T-helper 9 cell (primary cell): ENCODE measurements at regions not wholly inside any gene's neighbourhood (a gene's known extent, or its start where the extent isn't known, plus 50 kb on each side); places are given as distances from the start of the nearest gene placed in this dataset.

Source experiments
- DNase-seq: peaks from one replicate; pipeline ENCODE4 v3.0.0-alpha.2; 2020

DNA sequence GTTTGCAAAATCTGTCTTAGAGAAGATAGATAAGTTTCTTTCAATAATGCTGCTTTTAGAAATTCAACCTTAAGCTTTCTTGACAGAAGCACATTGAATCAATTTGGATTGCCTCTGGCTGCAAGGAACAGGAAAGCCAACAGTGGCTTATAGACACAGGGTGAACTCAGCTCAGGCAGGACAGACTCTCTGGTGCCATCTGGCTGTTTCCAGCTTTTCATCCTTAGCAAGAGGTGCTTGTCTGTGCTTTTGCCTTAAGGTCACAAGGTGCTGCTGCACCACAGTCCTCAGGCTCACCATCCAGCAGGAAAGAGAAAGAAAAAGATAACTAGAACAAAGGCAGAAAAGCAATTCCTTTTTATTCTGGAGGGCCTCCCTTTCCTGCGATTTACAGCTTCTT is 93.7 kb upstream of the ETS2 start:
- DNase-seq = no peak

DNA sequence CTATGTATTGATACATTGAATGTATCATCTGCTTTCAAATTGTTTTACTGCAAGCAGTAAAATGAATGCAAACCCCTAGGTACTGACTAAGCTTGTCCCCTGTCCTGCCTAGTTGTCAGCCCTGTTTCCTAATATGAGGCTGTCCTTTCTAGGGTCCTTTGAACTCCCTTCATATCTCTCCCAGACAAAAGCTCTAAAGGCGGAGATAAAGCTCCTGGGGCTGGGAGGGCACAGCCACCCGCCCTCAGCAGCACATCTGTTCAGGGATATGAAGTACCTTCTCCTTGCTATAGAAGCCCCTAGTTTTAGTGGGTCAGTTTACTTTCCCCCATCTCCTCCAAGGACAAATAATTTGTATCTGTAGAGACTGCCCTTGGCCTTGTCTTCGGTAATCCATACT is 93.1 kb upstream of the ETS2 start:
- DNase-seq = no peak

DNA sequence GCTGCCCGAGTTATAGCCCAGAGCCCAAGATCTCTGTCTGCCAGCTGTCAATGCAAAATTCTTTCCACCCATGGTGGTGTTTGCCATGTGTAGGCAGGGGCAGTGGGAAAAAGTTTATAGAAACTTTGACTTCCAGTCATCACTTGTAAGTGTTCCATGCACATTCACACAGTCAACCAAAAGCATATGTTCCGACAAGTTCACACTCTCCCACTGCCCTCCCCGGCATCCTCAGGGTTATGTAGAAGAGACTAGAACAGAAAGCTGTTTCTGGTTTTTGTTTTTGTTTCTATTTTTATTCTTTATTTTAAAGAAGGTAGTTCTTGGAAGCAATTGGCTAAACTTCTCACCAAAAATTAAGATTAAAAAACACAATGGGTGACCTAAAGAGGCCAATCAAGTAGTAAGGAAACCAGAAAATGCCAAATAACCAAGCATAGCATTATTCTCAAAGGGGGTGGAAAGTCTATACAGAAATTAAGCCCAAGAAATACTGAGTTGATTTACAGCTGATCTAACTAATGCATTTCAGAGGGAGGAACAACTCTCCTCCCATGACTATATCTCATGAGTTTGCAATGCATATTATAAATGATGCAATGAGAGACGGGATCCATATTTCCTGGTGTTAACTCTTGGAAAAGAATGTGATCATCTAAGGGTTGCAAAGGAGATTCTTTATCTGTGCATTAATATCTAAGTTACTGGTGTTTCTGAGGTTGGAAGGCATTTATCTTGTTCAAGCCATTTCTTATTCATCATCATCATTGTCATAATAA is 91.5 kb upstream of the ETS2 start:
- DNase-seq = no peak

DNA sequence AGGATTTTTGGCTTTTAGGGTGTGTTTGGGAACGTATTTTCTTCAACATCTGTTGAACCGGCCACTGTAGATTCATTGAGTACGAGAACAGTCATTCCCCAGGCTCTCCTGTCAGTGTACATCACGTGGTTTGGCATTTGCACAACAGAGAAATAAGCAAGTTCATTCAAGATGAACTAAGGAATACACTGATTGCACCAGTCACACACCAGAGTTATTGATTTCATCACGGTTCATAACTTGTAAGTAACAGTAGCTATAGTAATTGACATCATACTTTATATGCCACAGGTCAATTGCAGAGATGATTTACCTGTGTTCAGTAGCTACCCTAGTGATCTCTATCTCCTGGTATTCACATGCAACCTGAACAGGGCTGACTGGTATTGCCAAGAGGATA is 90.7 kb upstream of the ETS2 start:
- DNase-seq = no peak

DNA sequence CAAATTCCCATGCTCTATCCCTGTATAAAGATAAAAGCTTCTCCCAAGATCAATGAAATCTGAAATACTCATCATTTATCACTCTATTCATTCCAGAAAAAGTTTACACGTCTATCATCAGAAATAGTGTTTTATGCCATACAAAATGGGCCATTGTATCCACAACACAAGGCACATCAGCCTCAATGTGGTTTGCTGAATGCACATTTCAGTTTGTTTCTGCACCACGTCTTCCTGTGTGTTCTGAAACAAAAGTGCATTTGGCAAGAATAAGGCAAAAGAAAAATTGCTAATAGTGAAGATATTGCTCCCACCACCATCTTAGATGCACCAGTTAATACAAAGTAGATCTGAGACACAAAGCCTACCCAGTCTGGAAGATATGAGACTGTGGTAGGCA is 89.6 kb upstream of the ETS2 start:
- no peak for DNase-seq

DNA sequence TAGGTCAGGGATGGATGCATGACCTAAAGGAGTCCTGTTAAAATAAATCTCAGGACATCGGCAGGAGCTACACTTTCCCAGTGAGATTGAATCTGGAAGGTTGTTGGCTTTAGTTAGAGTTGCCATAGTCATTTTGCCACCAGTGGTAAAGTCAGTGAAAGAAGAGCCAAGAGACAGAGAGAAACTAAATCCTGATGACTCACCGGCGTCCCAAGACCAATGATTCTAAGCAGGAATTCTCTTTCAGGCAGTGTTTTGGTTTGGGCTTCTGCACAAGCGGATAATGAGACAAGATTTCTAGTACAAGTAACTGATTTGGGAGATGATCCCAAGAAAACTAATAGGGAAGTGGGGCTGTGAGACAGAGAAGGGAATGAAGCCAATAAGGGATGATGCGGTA is 88.8 kb upstream of the ETS2 start:
- DNase-seq = no peak

DNA sequence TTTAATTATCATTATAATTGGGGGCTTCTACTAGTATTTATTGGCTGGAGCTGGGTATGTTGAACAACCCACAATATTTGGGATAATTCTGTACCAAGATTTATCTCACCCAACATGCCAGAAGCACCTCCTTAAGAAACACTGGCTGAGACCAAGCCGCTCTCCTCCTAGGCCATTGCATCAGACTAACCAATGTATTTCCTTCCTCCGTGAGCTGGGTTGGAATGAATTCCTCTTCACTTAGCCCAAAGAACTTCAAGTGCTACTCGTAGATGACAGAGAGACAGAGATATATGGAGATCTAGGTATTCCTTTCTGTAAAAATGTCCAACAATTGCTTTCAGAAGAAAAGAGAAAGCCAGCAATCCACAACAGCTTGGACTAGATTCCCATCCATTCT is 87.2 kb upstream of the ETS2 start:
- DNase-seq = no peak

DNA sequence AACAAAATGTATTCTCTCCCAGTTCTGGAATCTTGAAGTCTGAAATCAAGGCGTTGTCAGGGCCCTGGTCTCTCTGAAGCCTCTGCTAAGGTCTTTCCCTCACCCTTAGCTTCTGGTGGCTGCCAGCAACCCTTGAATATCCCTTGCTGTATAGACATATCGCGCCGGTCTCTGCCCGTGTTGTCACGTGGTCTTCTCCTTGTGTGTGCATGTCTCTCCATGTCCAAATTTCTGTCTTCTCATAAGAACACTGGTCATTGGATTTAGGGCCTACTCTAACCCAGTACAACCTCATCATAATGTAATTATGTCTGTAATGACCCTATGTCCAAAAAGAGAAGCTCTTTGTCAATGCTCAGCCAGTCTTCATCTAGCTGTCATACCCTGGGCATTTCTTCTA is 85.7 kb upstream of the ETS2 start:
- DNase-seq = no peak

DNA sequence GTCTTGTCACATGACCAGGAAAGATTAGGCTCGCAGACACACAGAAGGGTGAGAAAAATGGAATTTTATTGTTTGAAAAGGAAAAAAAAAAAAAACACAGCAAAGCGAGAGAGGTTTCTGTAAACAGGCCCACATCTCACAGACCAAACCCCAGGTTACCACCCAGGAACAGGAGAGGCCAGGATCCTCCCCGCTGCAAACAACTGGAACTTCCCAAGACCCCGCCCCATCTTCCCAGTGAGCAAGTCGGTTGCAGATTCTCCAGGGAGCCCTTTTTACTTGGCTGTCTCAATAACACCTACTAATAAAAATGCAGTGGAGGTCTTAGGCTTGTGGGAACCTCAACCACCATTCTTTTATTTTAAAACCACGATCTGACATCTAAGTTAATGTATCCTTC is 84.7 kb upstream of the ETS2 start:
- DNase-seq = no peak

DNA sequence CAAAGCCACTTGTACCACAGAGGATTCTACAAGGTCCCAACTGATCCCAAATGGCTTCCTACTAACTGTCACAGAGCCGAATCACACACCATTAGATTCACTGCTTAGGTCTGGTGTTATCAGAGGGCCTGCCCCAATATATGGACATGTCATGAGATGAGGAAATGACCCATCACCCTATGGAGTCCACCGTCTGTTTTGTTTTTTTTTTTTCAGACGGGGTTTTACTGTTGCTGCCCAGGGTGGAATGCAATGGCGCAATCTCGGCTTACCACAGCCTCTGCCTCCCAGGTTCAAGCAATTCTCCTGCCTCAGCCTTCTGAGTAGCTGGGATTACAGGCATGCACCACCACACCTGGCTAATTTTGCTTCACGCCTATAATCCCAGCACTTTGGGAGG is 83.8 kb upstream of the ETS2 start:
- no peak for DNase-seq

DNA sequence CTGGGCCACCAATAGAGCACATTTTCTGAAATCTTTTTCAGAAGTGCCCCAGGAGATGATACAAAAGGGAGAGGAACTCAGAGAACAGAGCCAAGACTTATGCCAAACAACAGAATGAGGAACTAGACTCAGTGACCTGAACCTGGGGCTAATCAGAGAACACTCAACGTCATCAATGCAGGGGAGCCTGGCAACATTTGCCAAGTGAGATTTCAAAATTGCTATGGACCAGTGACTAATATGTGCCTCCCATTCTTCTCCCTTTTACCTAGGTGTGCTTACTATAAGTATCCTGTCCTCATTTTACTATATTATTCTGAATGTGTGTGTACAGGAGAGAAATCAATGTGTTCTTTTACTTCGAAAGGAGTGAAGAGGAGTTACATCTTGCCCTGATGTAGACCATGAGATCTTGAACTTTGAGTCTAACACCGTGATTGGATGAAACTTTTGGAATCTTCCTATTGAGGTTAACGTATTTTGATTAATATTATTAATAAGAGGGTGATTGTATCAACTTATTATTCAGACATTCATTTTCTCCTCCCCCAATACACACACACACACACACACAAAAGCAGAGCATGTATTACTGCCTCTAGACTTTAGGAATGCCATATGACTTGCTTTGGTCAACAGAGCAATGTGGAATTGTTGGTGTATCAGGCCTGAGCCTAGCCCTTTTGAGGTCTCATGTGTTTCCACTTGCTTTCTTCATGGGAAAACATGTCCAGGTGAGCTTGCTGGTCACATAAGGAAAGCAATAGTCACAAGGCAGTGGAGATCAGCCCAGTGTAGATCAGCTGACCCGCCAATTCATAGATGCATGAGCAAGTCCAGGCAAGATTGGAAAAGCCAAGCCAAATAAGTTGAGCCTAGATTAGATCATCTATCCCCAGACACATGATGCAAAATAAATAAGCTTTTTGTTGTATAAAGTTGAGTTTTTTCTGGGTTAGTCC is 80.3 kb upstream of the ETS2 start:
- no peak for DNase-seq

DNA sequence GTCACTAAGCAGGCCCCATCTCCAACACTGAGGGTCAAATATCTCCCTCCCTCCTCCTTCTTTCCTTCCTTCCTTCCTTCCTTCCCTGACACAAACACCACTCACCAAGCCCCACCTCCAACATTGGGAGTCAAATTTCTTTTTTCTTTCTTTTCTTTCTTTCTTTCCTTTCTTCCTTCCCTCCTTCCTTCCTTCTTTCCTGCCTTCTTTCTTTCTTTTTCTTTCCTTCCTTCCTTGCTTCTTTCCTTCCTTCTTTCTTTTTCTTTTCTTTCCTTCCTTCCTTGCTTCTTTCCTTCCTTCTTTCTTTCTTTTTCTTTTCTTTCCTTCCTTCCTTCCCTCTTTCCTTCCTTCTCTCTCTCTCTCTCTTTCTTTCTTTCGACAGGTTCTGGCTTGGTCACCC is 79.2 kb upstream of the ETS2 start:
- DNase-seq = no peak

DNA sequence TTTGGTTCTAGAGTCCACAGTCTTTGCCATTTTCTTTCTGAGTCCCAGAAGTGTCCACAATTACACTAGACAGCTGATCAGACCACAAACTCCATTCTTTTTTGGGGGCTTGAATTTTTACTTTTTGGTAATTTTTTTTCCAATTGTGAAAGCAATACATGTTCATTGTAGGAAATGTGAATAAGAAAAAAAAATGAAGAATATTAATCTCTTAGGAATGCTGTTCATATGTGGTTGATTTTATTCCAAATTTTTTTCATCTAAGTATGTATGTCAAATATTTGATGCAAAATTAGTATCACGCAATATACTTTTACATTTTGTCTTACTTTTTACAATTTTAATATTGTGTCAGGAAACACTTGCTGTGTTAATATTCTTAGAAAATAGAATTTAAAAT is 76.4 kb upstream of the ETS2 start:
- DNase-seq = no peak

DNA sequence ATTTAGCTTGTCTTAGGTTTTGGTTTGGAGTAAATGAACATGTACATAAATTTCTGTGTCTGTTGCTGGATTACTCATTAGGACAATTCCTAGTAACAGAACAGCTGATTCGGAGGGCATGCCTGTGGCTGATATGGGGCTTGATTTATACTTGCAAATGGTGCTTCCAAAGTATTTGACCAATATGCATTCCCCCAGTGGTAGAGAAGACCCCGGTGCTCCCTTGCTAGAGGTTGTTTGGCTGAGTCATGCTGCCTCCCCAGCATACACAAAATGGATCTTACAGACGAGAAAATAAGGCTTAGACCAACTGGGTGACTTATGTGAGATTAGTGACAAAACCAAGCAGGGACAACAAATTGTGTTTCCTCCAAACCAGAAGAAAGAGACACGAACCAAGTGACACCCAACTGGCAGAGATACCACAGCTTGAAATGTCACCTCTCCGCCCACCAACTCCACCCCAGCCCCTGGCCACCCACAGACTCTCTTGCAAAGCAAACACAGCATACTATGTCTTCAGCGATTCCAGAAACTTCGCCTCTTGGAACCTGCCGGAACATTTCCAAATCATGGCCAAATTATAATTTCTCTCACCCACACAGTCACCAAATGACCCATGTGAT is 75.9 kb upstream of the ETS2 start:
- no peak for DNase-seq

DNA sequence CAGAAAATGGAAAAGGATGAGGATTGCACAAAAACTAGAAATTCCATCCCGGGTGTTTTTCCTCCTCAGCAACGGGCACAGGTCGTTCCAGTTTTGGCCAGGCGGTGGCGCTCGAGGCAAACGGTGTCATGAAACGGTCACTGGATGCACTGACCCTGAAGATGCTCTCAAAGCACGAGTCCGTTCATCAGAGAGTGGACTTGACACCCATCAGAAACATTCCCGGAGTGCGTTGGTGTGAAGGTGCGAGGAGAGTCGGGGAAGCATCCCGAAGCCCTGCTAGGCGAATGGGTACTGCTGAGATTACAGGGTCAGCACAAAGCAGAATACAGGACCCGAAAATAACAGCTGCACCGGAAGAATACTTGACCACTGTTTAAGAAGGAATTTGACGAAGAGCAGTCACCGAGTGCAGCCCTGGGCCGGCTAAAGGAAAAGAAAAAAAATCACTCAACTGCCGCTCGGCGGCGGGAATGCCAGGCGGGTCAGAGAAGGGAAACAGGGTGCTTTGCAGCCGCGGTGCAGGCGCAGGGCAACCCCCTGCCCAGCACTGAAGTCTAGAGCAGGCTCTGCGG is 71.7 kb upstream of the ETS2 start:
- peak; percentile 77 for DNase-seq

DNA sequence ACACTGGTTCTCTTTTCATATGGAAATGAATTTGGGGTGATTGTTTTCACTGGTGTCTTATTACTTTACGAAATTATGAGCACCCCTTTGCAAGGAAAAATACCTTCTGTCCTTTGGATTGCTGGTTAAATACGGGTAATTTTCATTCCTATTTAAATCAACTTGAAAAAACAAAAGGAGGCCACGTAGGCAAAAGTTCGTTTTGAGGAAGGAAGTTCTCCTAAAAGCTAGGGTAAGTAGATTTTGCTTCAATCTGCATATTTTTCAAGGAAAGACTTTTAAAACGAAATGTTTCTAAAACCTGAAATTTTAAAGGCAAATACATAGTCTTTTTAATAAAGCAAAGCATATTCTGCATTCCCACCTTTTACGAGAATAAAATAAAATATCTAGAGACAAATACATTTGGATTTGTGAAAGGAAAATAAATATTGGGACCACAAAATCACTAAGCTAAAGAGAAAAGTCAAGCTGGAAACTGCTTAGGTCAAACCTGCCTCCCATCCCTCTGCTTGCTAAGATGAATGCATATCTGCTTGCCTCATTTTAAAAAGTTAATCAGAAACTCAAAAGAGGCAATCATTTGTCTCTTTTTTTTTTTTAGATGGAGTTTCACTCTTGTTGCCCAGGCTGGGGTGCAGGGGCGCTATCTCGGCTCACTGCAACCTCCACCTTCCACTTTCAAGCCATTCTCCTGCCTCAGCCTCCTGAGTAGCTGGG is 70.9 kb upstream of the ETS2 start:
- DNase-seq = no peak

DNA sequence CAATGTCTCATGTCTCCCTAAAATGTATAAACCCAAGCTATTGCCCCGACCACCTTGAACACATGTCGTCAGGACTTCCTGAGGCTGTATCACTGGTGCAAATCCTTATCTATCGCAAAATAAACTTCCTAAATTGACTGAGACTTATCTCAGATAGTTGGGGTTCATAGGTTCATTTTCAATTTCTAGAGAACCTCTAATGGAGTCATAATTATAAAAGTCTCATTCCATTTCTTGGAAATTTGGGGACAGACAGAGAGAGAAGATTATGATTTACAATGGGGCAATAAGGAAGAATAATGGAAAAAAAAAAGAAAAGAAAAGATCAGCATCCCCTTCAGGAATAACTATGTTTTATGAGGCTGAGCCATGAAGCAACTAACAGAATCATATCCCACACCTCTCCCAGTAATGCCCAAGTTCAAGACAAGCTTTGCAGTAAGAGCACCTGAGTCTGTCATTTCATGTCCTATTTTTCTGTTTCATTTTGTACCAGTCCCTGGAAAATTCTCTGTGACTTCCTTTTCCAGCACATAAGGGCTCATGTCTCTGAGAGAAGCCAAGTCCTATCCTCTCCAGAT is 70.0 kb upstream of the ETS2 start:
- no peak for DNase-seq

DNA sequence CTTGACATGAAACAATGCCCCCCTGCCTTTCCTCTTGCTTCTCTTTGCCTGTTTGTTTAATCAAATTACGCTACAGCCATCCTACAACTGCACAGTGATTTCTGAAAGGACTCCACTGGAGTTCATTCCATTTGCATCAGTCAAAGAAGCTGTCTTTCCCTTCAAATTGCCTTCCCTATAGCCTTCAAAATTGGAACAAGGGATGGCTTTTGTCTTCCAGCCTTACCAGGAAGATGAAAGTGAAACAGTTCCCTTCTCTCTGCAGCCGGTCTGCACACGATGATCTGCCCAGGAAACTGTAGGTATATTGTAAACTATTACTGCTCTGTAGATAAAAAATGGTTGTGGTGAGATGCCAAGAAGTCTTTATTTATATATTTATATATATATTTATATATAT is 65.6 kb upstream of the ETS2 start:
- no peak for DNase-seq

DNA sequence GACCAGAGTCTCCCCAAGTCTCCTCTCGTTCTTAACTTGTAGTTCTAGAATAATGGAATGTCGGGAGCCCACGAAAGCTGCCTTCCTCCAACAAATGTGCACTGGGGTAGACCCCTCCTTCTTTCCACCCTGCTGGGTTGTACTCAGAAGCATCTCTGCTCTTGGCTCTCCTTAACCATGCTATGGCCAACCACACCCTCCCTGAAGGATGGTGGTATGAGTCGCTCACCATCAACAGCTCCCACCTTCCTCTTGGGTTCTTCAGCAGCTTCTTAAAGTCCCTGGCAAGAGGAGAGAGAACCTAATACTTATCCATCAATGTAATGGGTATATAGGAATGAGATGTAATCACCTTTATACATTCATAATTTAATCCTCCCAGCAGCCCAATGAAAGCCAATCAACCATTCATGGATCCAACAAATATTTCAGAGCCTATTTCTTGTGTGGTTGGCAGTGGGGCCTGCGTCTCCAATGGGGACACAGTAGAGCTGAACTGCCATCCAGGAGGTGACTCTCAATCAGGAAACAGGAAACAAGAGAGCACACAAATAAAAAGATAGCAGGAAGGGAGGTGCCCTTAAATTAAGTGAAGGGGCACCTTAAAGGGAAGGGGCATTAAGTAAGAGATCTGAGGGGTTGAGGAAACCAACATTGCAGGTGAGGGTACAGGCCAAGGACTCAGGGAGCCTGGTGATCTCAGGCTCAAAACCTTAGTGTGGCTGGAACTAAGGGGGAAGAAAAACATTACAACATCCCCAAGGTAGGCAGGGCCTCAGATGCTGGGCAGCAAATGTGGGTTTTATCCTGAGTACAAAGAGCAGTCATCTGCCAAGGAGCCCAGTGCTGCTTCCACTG is 64.4 kb upstream of the ETS2 start:
- DNase-seq = no peak

DNA sequence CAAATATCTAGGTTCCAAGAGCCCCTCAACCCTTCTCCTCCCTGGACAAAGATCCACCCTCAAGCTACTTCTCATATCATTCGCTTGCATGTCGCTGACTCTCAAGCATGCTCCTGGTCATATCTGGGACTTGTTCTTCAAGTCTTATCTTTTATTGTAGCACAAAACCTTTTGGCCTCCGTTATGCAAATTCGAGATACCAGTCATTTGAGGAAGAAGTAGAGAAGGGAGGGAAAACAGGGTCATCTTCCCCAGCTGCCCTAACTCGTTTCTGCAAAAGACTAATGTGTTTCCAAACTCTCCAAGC is 63.8 kb upstream of the ETS2 start:
- DNase-seq = no peak

DNA sequence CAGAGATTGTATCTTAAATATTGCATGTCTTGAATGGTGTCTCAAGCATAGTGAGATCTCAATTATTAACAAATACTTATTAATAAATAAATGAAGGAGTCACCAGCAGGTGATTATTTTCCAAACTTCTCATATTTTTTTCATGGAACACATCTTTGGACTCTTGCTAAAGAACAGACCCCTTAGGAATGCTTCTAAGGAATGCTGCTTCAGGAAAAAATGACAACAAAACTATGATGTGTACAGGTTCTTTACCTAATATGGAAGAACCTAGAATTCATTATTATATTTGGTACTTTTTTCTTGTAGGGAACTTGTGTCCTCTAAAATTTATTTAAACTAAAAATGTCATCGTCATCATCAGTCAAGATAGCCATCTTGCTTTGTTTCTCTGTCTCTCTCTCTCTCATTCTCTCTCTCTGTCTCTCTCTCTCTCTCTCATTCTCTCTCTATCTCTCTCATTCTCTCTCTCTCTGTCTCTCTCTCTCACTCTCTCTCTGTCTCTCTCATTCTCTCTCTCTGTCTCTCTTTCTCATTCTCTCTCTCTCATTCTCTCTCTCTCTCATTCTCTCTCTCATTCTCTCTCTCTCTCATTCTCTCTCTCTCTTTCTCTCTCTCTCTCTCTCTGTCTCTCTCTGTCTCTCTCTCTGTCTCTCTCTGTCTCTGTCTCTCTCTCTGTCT is 63.0 kb upstream of the ETS2 start:
- no peak for DNase-seq
